Aorta (tissue), 5 donors: ENCODE measurements at regions not wholly inside any gene's neighbourhood (a gene's known extent, or its start where the extent isn't known, plus 50 kb on each side); places are given as distances from the start of the nearest gene placed in this dataset.
"Not testable (repeated sequence)": the region's sequence is repeated elsewhere in the genome, so short reads cannot be mapped to it uniquely, and the experiment has no call there.

Experiments
- ATAC-seq: fragments of 200-7000 bp; cut with Tn5 transposase; one replicate; pipeline ENCODE4 v1.9.1; 2022; ENCODE audit warnings: moderate library complexity; ENCODE audit not compliant: low FRiP score
- DNase-seq, 2 donors: peaks; one replicate each; pipeline ENCODE4 v3.0.0-alpha.2; 2020
- H3K27ac ChIP-seq, 2 donors: one replicate each; pipeline ENCODE4 v1.5.1; 2013; ENCODE audit warnings: low read length in 2 of 2, mild to moderate bottlenecking in 2 of 2, moderate library complexity in 2 of 2, control low read depth in 1 of 2, inconsistent platforms in 1 of 2, low read depth in 1 of 2
- H3K27me3 ChIP-seq, 2 donors: one replicate each; pipeline ENCODE4 v1.6.1; 2013; ENCODE audit warnings: control low read depth in 1 of 2, low read length in 1 of 2, mild to moderate bottlenecking in 1 of 2, moderate library complexity in 1 of 2; ENCODE audit not compliant: insufficient read depth in 2 of 2, control insufficient read depth in 1 of 2
- H3K36me3 ChIP-seq, 2 donors: one replicate each; pipeline ENCODE4 v1.6.1; 2013; ENCODE audit warnings: control low read depth in 1 of 2, low read length in 1 of 2, mild to moderate bottlenecking in 1 of 2; ENCODE audit not compliant: insufficient read depth in 2 of 2, control insufficient read depth in 1 of 2
- H3K4me1 ChIP-seq, 2 donors: one replicate each; pipeline ENCODE4 v1.6.1; 2013; ENCODE audit warnings: low read length in 2 of 2, control low read depth in 1 of 2, mild to moderate bottlenecking in 1 of 2, moderate library complexity in 1 of 2; ENCODE audit not compliant: insufficient read depth in 2 of 2, control insufficient read depth in 1 of 2
- H3K4me3 ChIP-seq, 2 donors: one replicate each; pipeline ENCODE4 v1.5.1; 2013; ENCODE audit warnings: low read length in 2 of 2, control low read depth in 1 of 2, mild to moderate bottlenecking in 1 of 2
- H3K9me3 ChIP-seq: one replicate; pipeline ENCODE4 v1.6.1; 2013; ENCODE audit warnings: mild to moderate bottlenecking, low read length; ENCODE audit not compliant: control insufficient read depth
- WGBS, 2 donors: extraction: QIAGEN DNeasy Blood & Tissue Kit; methylation state at CpG; one replicate each; pipeline ENCODE4 v1.1.7; 2013; 5-methylcytosine and 5-hydroxymethylcytosine counted together
- intact Hi-C, 2 donors: fragments of 100-400 bp; cut with DNase I; formaldehyde crosslinking; loops; one replicate each; pipeline versions ENCODE4 v1.14.2 to v1.15.0; 2022
- donor health status: healthy with polysubstance abuse.
- donor health status: Bipolar disorder and iron deficiency.
- donor health status: DM: no; HTN: no; CAD: no.
- donor health status: DM: no; HTN: no; CAD: no.
- donor health status: DM: yes; HTN: yes; CAD: no.

GRCh38 chr1:196160066-196160795 is 448.0 kb downstream of the KCNT2 start:
- no peaks in the 10 kb centered on the region for H3K36me3 ChIP-seq
- H3K27me3 ChIP-seq = no peaks in the 10 kb centered on the region
- H3K27ac ChIP-seq = no peak overlapping the region
- H3K4me1 ChIP-seq = no peaks in the 10 kb centered on the region
- no peak for DNase-seq
- H3K4me3 ChIP-seq = no peak overlapping the region
- H3K9me3 ChIP-seq = no peaks in the 10 kb centered on the region
- WGBS, 2 donors = 76 to 79% methylated on average over 5 of the region's 5 CpGs
- intact Hi-C loops = no loop called here
- no peak for ATAC-seq

- Histone ChIP-seq H3K36me3 (no peaks in the 10 kb centered on the region), H3K4me3 (no peak overlapping the region), H3K4me1 (no peaks in the 10 kb centered on the region), H3K27me3 (no peaks in the 10 kb centered on the region), H3K9me3 (no peaks in the 10 kb centered on the region), H3K27ac (no peak overlapping the region)
- DNase-seq = no peak
- ATAC-seq = no peak
- intact Hi-C loops = no loop called here
- WGBS, 2 donors = 88 to 90% methylated on average over 2 of the region's 2 CpGs
Observed at GRCh38 chr1:196155586-196155985, 452.7 kb downstream of the KCNT2 start.

GRCh38 chr1:196152975-196153374 is 455.3 kb downstream of the KCNT2 start:
- no peaks in the 10 kb centered on the region for H3K27me3 ChIP-seq
- ATAC-seq (no peak), DNase-seq (no peak)
- no peaks in the 10 kb centered on the region for H3K9me3 ChIP-seq
- H3K36me3 ChIP-seq = no peaks in the 10 kb centered on the region
- H3K4me3 ChIP-seq = no peak overlapping the region
- no peaks in the 10 kb centered on the region for H3K4me1 ChIP-seq
- intact Hi-C loops = no loop called here
- H3K27ac ChIP-seq = no peak overlapping the region
- 89 to 91% methylated on average over 5 of the region's 5 CpGs for WGBS, 2 donors

GRCh38 chr1:196152086-196152485 is 456.2 kb downstream of the KCNT2 start:
- DNase-seq (no peak), ATAC-seq (no peak)
- Histone ChIP-seq H3K36me3 (no peaks in the 10 kb centered on the region), H3K4me1 (no peaks in the 10 kb centered on the region), H3K27me3 (no peaks in the 10 kb centered on the region), H3K4me3 (no peak overlapping the region), H3K27ac (no peak overlapping the region), H3K9me3 (no peaks in the 10 kb centered on the region)
- 21 to 27% methylated on average over 3 of the region's 3 CpGs for WGBS, 2 donors
- intact Hi-C loops = no loop called here

GRCh38 chr1:196148367-196148970 is 459.8 kb downstream of the KCNT2 start:
- no peak overlapping the region for H3K27ac ChIP-seq
- no peak for ATAC-seq
- WGBS, 2 donors = 42 to 44% methylated on average over 3 of the region's 3 CpGs
- H3K4me3 ChIP-seq = no peak overlapping the region
- H3K4me1 ChIP-seq = no peaks in the 10 kb centered on the region
- intact Hi-C loops = loop anchor here (5.0 kb wide), 1 partner anchor 514 kb away; no protein-coding TSS in a partner anchor
- H3K27me3 ChIP-seq = no peaks in the 10 kb centered on the region
- H3K36me3 ChIP-seq = no peaks in the 10 kb centered on the region
- no peaks in the 10 kb centered on the region for H3K9me3 ChIP-seq
- DNase-seq = no peak

GRCh38 chr1:196147530-196147929 is 460.7 kb downstream of the KCNT2 start:
- intact Hi-C loops = loop anchor here (5.0 kb wide), 1 partner anchor 515 kb away; no protein-coding TSS in a partner anchor
- no peak for ATAC-seq
- 94 to 98% methylated on average over 2 of the region's 2 CpGs for WGBS, 2 donors

GRCh38 chr1:196145151-196145550 is 463.1 kb downstream of the KCNT2 start:
- intact Hi-C loops = loop anchor here (5.0 kb wide), 1 partner anchor 517 kb away; no protein-coding TSS in a partner anchor
- WGBS, 2 donors = 97% methylated on average over 5 of the region's 5 CpGs
- not testable (repeated sequence) for ATAC-seq, H3K9me3 ChIP-seq, H3K27me3 ChIP-seq, H3K4me3 ChIP-seq, H3K4me1 ChIP-seq, H3K36me3 ChIP-seq, DNase-seq, H3K27ac ChIP-seq

More at GRCh38 chr1:196147530-196147929, 460.7 kb downstream of the KCNT2 start:
- Histone ChIP-seq H3K4me3 (no peak overlapping the region), H3K36me3 (no peaks in the 10 kb centered on the region), H3K27ac (no peak overlapping the region), H3K4me1 (no peaks in the 10 kb centered on the region), H3K27me3 (no peaks in the 10 kb centered on the region), H3K9me3 (no peaks in the 10 kb centered on the region)
- no peak for DNase-seq

GRCh38 chr1:196144588-196144987 is 463.7 kb downstream of the KCNT2 start:
- DNase-seq (no peak), ATAC-seq (no peak)
- H3K9me3 ChIP-seq = no peaks in the 10 kb centered on the region
- no peaks in the 10 kb centered on the region for H3K36me3 ChIP-seq
- WGBS, 2 donors = 95 to 100% methylated on average over 1 of the region's 1 CpG
- intact Hi-C loops = no loop called here
- H3K27me3 ChIP-seq = no peaks in the 10 kb centered on the region
- H3K27ac ChIP-seq = no peak overlapping the region
- no peak overlapping the region for H3K4me3 ChIP-seq
- no peaks in the 10 kb centered on the region for H3K4me1 ChIP-seq
